ENCODE measurements at regions not wholly inside any gene's neighbourhood (a gene's known extent, or its start where the extent isn't known, plus 50 kb on each side); places are given as distances from the start of the nearest gene placed in this dataset.

- in situ Hi-C loops (cut with MboI) = no loop called here
Observed at GRCh38 chr6:156617376-156617775, 159.8 kb upstream of the ARID1B start.

DNA sequence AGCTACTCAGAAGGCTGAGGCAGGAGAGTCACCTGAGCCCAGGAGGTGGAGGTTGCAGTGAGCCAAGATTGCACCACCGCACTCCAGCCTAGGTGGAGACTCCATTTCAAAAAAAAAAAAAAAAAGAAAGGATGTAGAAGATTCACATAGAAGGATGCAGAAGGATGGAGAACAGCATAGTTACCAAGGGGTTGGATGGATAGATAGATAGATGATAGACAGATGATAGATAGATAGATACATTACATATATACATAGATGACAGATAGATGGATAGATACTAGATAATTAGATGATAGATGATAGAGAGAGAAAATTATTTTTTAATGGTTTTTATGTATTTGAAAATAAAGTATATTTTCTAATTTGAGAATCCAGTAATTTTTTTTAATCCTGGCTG is 160.7 kb upstream of the ARID1B start:
- H3K4me2 ChIP-seq (ENCODE audit: unreplicated experiment) = no peak overlapping the region
- no peak overlapping the region for H3K4me3 ChIP-seq
- in situ Hi-C loops (cut with MboI) = no loop called here
- H4K20me1 ChIP-seq (ENCODE audit: insufficient read depth) = no peaks in the 10 kb centered on the region
- no peaks in the 10 kb centered on the region for H3K4me1 ChIP-seq (ENCODE audit: insufficient read depth)
- H3K27me3 ChIP-seq (replicated peaks; ENCODE audit: insufficient read depth) = no peaks in the 10 kb centered on the region
- no peaks in the 10 kb centered on the region for H3K79me2 ChIP-seq (ENCODE audit: insufficient read depth)
- no peak overlapping the region for H3K27ac ChIP-seq
- H3K9me3 ChIP-seq (ENCODE audit: low read depth) = no peaks in the 10 kb centered on the region
- H2AFZ ChIP-seq = no peak overlapping the region
- DNase-seq = no peak
- no peaks in the 10 kb centered on the region for H3K9me2 ChIP-seq (ENCODE audit: insufficient read depth)
- H3F3A ChIP-seq (ENCODE audit: insufficient read depth) = no peaks in the 10 kb centered on the region
- no peak overlapping the region for H3K9ac ChIP-seq
- TF ChIP-seq EZH2 (IDR thresholded peaks at IDR 0.05; ENCODE audit: insufficient read depth, poor library complexity, severe bottlenecking) (no peak), EZH2phosphoT487 (IDR thresholded peaks at IDR 0.05; ENCODE audit: insufficient read depth, low read depth) (no peak)
- H3K36me3 ChIP-seq (ENCODE audit: low read depth) = no peaks in the 10 kb centered on the region
- 75 to 90% methylated on average over 1 of the region's 1 CpG for WGBS, 2 experiments (ENCODE audit: low coverage in 1 of 2, low lambda C conversion rate in 2 of 2, missing lambda C conversion rate in 2 of 2)

More at GRCh38 chr6:156617376-156617775, 159.8 kb upstream of the ARID1B start:
- Histone ChIP-seq H3K9me2 (ENCODE audit: insufficient read depth) (no peaks in the 10 kb centered on the region), H3K4me2 (ENCODE audit: unreplicated experiment) (no peak overlapping the region), H3K4me3 (no peak overlapping the region), H3K79me2 (ENCODE audit: insufficient read depth) (no peaks in the 10 kb centered on the region), H3K4me1 (ENCODE audit: insufficient read depth) (no peaks in the 10 kb centered on the region), H3K36me3 (ENCODE audit: low read depth) (no peaks in the 10 kb centered on the region), H4K20me1 (ENCODE audit: insufficient read depth) (no peaks in the 10 kb centered on the region), H2AFZ (no peak overlapping the region), H3K27ac (no peak overlapping the region), H3K9ac (no peak overlapping the region), H3K27me3 (replicated peaks; ENCODE audit: insufficient read depth) (no peaks in the 10 kb centered on the region), H3F3A (ENCODE audit: insufficient read depth) (no peaks in the 10 kb centered on the region), H3K9me3 (ENCODE audit: low read depth) (no peaks in the 10 kb centered on the region)
- WGBS, 2 experiments (ENCODE audit: low coverage in 1 of 2, low lambda C conversion rate in 2 of 2, missing lambda C conversion rate in 2 of 2) = 72 to 80% methylated on average over 10 of the region's 10 CpGs
- no peak for DNase-seq
- TF ChIP-seq EZH2phosphoT487 (IDR thresholded peaks at IDR 0.05; ENCODE audit: insufficient read depth, low read depth) = no peak
- no peak for TF ChIP-seq EZH2 (IDR thresholded peaks at IDR 0.05; ENCODE audit: insufficient read depth, poor library complexity, severe bottlenecking)

GRCh38 chr6:156613996-156614395 is 163.2 kb upstream of the ARID1B start:
- H3K36me3 ChIP-seq (ENCODE audit: low read depth) = no peaks in the 10 kb centered on the region
- no peaks in the 10 kb centered on the region for H3K9me2 ChIP-seq (ENCODE audit: insufficient read depth)
- whole genome bisulfite sequencing, 2 experiments (ENCODE audit: low coverage in 1 of 2, low lambda C conversion rate in 2 of 2, missing lambda C conversion rate in 2 of 2) = 20 to 23% methylated on average over 1 of the region's 1 CpG
- no peak overlapping the region for H3K4me2 ChIP-seq (ENCODE audit: unreplicated experiment)
- H3K27me3 ChIP-seq (replicated peaks; ENCODE audit: insufficient read depth) = no peaks in the 10 kb centered on the region
- in situ Hi-C loops (cut with MboI) = no loop called here
- H4K20me1 ChIP-seq (ENCODE audit: insufficient read depth) = no peaks in the 10 kb centered on the region
- H3K9ac ChIP-seq = no peak overlapping the region
- no peak overlapping the region for H3K4me3 ChIP-seq
- H3K4me1 ChIP-seq (ENCODE audit: insufficient read depth) = no peaks in the 10 kb centered on the region
- H3K27ac ChIP-seq = no peak overlapping the region
- H3K79me2 ChIP-seq (ENCODE audit: insufficient read depth) = no peaks in the 10 kb centered on the region
- TF ChIP-seq EZH2 (IDR thresholded peaks at IDR 0.05; ENCODE audit: insufficient read depth, poor library complexity, severe bottlenecking) = no peak
- no peak for TF ChIP-seq EZH2phosphoT487 (IDR thresholded peaks at IDR 0.05; ENCODE audit: insufficient read depth, low read depth)
- DNase-seq = no peak
- no peaks in the 10 kb centered on the region for H3K9me3 ChIP-seq (ENCODE audit: low read depth)
- no peaks in the 10 kb centered on the region for H3F3A ChIP-seq (ENCODE audit: insufficient read depth)
- H2AFZ ChIP-seq = no peak overlapping the region

DNA sequence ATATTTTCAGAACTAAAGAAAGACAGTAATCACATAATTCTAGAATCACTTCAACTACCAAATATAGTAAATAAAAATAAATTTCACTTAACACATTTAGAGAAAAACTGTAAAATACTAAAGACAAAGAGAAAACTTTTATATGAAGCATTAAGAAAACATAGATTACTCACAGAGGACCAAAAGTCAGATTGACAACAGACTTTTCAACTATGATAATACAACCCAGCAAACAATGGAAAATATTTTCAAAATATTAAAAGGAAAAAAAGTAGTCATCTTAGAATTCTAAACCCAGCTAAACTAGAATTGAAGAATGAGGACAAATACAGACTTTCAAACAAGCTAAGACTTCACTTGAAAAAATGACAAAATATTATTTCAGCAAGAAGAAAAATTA is 164.8 kb upstream of the ARID1B start:
- no peak for DNase-seq
- H3K4me1 ChIP-seq (ENCODE audit: insufficient read depth) = no peaks in the 10 kb centered on the region
- TF ChIP-seq EZH2 (IDR thresholded peaks at IDR 0.05; ENCODE audit: insufficient read depth, poor library complexity, severe bottlenecking) = no peak
- no peak for TF ChIP-seq EZH2phosphoT487 (IDR thresholded peaks at IDR 0.05; ENCODE audit: insufficient read depth, low read depth)

GRCh38 chr6:156602066-156602385 is 175.2 kb upstream of the ARID1B start:
- no peaks in the 10 kb centered on the region for H3K36me3 ChIP-seq (ENCODE audit: low read depth)
- H3K9ac ChIP-seq = no peak overlapping the region
- in situ Hi-C loops (cut with MboI) = no loop called here
- no peak overlapping the region for H2AFZ ChIP-seq
- no peaks in the 10 kb centered on the region for H4K20me1 ChIP-seq (ENCODE audit: insufficient read depth)
- H3K4me1 ChIP-seq (ENCODE audit: insufficient read depth) = no peaks in the 10 kb centered on the region
- H3K9me2 ChIP-seq (ENCODE audit: insufficient read depth) = no peaks in the 10 kb centered on the region
- H3F3A ChIP-seq (ENCODE audit: insufficient read depth) = no peaks in the 10 kb centered on the region
- H3K27me3 ChIP-seq (replicated peaks; ENCODE audit: insufficient read depth) = 0 out of 2 replicates have a peak, but pooled peaks cover 6% of the 10 kb centered on the region
- no peak overlapping the region for H3K4me2 ChIP-seq (ENCODE audit: unreplicated experiment)
- no peak for DNase-seq
- 77 to 79% methylated on average over 7 of the region's 7 CpGs for WGBS, 2 experiments (ENCODE audit: low coverage in 1 of 2, low lambda C conversion rate in 2 of 2, missing lambda C conversion rate in 2 of 2)
- no peak overlapping the region for H3K4me3 ChIP-seq
- no peak for TF ChIP-seq EZH2 (IDR thresholded peaks at IDR 0.05; ENCODE audit: insufficient read depth, poor library complexity, severe bottlenecking)
- TF ChIP-seq EZH2phosphoT487 (IDR thresholded peaks at IDR 0.05; ENCODE audit: insufficient read depth, low read depth) = no peak
- no peaks in the 10 kb centered on the region for H3K79me2 ChIP-seq (ENCODE audit: insufficient read depth)
- no peaks in the 10 kb centered on the region for H3K9me3 ChIP-seq (ENCODE audit: low read depth)
- H3K27ac ChIP-seq = no peak overlapping the region

More for the DNA sequence above, 164.8 kb upstream of the ARID1B start:
- no peak overlapping the region for H3K4me2 ChIP-seq (ENCODE audit: unreplicated experiment)
- no peak overlapping the region for H2AFZ ChIP-seq
- H3K4me3 ChIP-seq = no peak overlapping the region
- no peaks in the 10 kb centered on the region for H3K36me3 ChIP-seq (ENCODE audit: low read depth)
- H3K9ac ChIP-seq = no peak overlapping the region
- H3K27me3 ChIP-seq (replicated peaks; ENCODE audit: insufficient read depth) = no peaks in the 10 kb centered on the region
- H3K9me2 ChIP-seq (ENCODE audit: insufficient read depth) = no peaks in the 10 kb centered on the region
- in situ Hi-C loops (cut with MboI) = no loop called here
- no peak overlapping the region for H3K27ac ChIP-seq
- H3K79me2 ChIP-seq (ENCODE audit: insufficient read depth) = no peaks in the 10 kb centered on the region
- H3F3A ChIP-seq (ENCODE audit: insufficient read depth) = no peaks in the 10 kb centered on the region
- no peaks in the 10 kb centered on the region for H4K20me1 ChIP-seq (ENCODE audit: insufficient read depth)
- H3K9me3 ChIP-seq (ENCODE audit: low read depth) = no peaks in the 10 kb centered on the region

All from GM23248 (cell line).